Ramos (cell line): ENCODE measurements at regions not wholly inside any gene's neighbourhood (a gene's known extent, or its start where the extent isn't known, plus 50 kb on each side); places are given as distances from the start of the nearest gene placed in this dataset.
"Not testable (repeated sequence)": the region's sequence is repeated elsewhere in the genome, so short reads cannot be mapped to it uniquely, and the experiment has no call there.

Source experiments
- in situ Hi-C: fragments of 300-500 bp; cut with MboI; formaldehyde crosslinking; loops from one replicate; pipeline ENCODE4 v1.14.3; 2022; ENCODE audit warnings: low sequenced_read_pairs; ENCODE audit not compliant: unreplicated experiment

- in situ Hi-C loops = no loop called here
These were observed 335.1 kb downstream of the PREX1 start for GRCh38 chr20:48492715-48493070.

- in situ Hi-C loops = no loop called here
These were observed 335.6 kb downstream of the PREX1 start for GRCh38 chr20:48492015-48492714.

- in situ Hi-C loops = no loop called here
These were observed 336.6 kb downstream of the PREX1 start for GRCh38 chr20:48490961-48491831.

- in situ Hi-C loops = not testable (repeated sequence)
These were observed 337.5 kb downstream of the PREX1 start for GRCh38 chr20:48490341-48490740.

- in situ Hi-C loops = no loop called here
These were observed 338.1 kb downstream of the PREX1 start for GRCh38 chr20:48489656-48490055.

- in situ Hi-C loops = no loop called here
These were observed 338.7 kb downstream of the PREX1 start for GRCh38 chr20:48489046-48489463.

- in situ Hi-C loops = not testable (repeated sequence)
These were observed 339.3 kb downstream of the PREX1 start for GRCh38 chr20:48488334-48489034.

GRCh38 chr20:48486065-48486464 lies 341.7 kb downstream of the PREX1 start:
- in situ Hi-C loops = no loop called here

GRCh38 chr20:48485153-48485552 lies 342.6 kb downstream of the PREX1 start:
- in situ Hi-C loops = not testable (repeated sequence)

GRCh38 chr20:48483334-48484066 lies 344.3 kb downstream of the PREX1 start:
- in situ Hi-C loops = no loop called here

GRCh38 chr20:48482790-48483189 lies 345.0 kb downstream of the PREX1 start:
- in situ Hi-C loops = no loop called here

- in situ Hi-C loops = no loop called here
These were observed 347.5 kb downstream of the PREX1 start for GRCh38 chr20:48480216-48480772.

- in situ Hi-C loops = no loop called here
These were observed 348.8 kb downstream of the PREX1 start for GRCh38 chr20:48478806-48479585.

GRCh38 chr20:48478370-48478769 lies 349.4 kb downstream of the PREX1 start:
- in situ Hi-C loops = no loop called here

- in situ Hi-C loops = no loop called here
These were observed 350.9 kb downstream of the PREX1 start for GRCh38 chr20:48476854-48477253.

GRCh38 chr20:48474022-48474421 lies 353.8 kb downstream of the PREX1 start:
- in situ Hi-C loops = no loop called here

- in situ Hi-C loops = no loop called here
These were observed 355.9 kb downstream of the PREX1 start for GRCh38 chr20:48471759-48472408.

- in situ Hi-C loops = no loop called here
These were observed 356.6 kb downstream of the PREX1 start for GRCh38 chr20:48471176-48471575.

- in situ Hi-C loops = no loop called here
These were observed 357.7 kb downstream of the PREX1 start for GRCh38 chr20:48470141-48470540.
